Endothelial cell (in vitro differentiated cells): ENCODE measurements at regions not wholly inside any gene's neighbourhood (a gene's known extent, or its start where the extent isn't known, plus 50 kb on each side); places are given as distances from the start of the nearest gene placed in this dataset.

Experiments used
- DNase-seq: peaks from one replicate; pipeline ENCODE4 v3.0.0; 2021; ENCODE audit warnings: low spot score
- H3K27ac Mint-ChIP-seq: one replicate; pipeline ENCODE4 v1.8.0; 2021; ENCODE audit warnings: mixed read lengths, inconsistent platforms; ENCODE audit not compliant: unreplicated experiment
- H3K27me3 Mint-ChIP-seq: one replicate; pipeline ENCODE4 v1.8.0; 2021; ENCODE audit warnings: mild to moderate bottlenecking, moderate library complexity, mixed read lengths, inconsistent platforms; ENCODE audit not compliant: unreplicated experiment
- H3K36me3 Mint-ChIP-seq: one replicate; pipeline ENCODE4 v1.8.0; 2021; ENCODE audit warnings: mild to moderate bottlenecking, low read depth, mixed read lengths, inconsistent platforms; ENCODE audit not compliant: unreplicated experiment
- H3K4me1 Mint-ChIP-seq: one replicate; pipeline ENCODE4 v1.8.0; 2021; ENCODE audit warnings: mild to moderate bottlenecking, mixed read lengths, inconsistent platforms; ENCODE audit not compliant: unreplicated experiment
- H3K4me3 Mint-ChIP-seq: one replicate; pipeline ENCODE4 v1.8.0; 2021; ENCODE audit warnings: mild to moderate bottlenecking, mixed read lengths, inconsistent platforms; ENCODE audit not compliant: unreplicated experiment
- H3K9me3 Mint-ChIP-seq: one replicate; pipeline ENCODE4 v1.8.0; 2021; ENCODE audit warnings: mixed read lengths, inconsistent platforms; ENCODE audit not compliant: unreplicated experiment
- TF ChIP-seq, protein P1 (sequence below): fragments of 200-600 bp; sonication (generic); IDR thresholded peaks from one replicate; pipeline ENCODE4 v1.5.0; 2021; ENCODE audit warnings: antibody characterized with exemption; ENCODE audit not compliant: unreplicated experiment

DNA sequence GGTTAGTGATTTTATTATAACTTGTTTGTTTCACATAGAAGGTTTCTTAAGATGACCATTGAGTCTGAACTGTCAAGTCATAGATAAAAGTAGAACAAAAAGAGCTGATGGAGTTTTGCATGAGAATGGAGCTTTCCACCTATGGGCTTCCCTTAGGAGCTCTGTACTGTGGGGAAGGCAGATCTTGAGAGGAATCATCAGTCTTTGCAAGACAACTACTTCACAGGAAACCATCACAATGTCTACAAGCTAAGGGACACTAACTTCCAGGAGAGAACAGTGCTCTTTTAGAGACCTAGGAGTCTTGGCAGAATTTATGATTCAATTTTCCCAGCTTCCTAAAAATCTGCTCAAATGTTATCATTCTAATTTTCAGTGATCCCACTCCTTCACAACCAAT is 78.2 kb downstream of the FBXO5 start:
- Mint-ChIP-seq H3K27ac (no peak overlapping the region), H3K36me3 (no peaks in the 10 kb centered on the region), H3K9me3 (no peaks in the 10 kb centered on the region), H3K4me1 (peaks cover 3% of the 10 kb centered on the region), H3K27me3 (no peaks in the 10 kb centered on the region), H3K4me3 (no peak overlapping the region)
- TF ChIP-seq, protein P1, sequence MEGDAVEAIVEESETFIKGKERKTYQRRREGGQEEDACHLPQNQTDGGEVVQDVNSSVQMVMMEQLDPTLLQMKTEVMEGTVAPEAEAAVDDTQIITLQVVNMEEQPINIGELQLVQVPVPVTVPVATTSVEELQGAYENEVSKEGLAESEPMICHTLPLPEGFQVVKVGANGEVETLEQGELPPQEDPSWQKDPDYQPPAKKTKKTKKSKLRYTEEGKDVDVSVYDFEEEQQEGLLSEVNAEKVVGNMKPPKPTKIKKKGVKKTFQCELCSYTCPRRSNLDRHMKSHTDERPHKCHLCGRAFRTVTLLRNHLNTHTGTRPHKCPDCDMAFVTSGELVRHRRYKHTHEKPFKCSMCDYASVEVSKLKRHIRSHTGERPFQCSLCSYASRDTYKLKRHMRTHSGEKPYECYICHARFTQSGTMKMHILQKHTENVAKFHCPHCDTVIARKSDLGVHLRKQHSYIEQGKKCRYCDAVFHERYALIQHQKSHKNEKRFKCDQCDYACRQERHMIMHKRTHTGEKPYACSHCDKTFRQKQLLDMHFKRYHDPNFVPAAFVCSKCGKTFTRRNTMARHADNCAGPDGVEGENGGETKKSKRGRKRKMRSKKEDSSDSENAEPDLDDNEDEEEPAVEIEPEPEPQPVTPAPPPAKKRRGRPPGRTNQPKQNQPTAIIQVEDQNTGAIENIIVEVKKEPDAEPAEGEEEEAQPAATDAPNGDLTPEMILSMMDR, result no peak
- DNase-seq, result no peak

DNA sequence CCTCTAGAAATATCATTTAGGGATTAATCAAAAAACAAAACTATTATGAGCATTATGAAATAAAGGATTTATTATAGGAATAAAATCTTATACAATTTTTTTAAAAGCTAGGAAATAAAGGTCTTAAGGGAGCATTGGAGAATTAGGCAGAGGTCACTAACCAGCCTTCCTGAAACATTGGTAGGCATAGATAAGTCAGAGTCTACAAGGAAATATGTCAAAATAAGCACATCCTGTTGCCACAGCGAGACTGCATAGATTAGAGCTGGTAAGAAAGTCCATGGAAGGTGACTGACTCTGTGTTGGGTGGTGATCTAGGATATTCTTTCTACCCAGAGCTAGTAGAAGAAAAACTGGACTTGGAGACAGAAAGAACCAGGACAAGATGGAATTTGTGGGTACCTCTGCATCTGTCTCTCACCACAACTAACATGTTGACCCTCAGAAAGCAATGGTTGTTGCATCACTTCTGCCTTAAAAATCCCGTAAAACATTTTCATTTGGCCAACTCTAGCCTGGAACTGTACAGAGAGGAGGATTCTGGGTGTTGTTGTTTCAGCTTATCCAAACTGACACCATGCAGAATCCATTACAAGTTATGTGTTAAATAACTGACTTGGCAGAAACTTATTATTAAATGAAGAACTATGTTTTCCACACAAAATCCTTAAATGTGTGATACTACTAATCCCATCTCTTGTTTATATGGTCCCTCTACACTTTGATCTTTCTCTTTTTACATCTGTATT is 77.1 kb downstream of the FBXO5 start:
- no peak overlapping the region for H3K4me3 Mint-ChIP-seq
- peaks cover 3% of the 10 kb centered on the region for H3K4me1 Mint-ChIP-seq
- H3K27me3 Mint-ChIP-seq, result no peaks in the 10 kb centered on the region
- TF ChIP-seq, protein P1, result no peak
- no peaks in the 10 kb centered on the region for H3K36me3 Mint-ChIP-seq
- no peak for DNase-seq
- H3K9me3 Mint-ChIP-seq, result no peaks in the 10 kb centered on the region
- H3K27ac Mint-ChIP-seq, result no peak overlapping the region

GRCh38 chr6:152909241-152909640 is 73.6 kb downstream of the FBXO5 start:
- Mint-ChIP-seq H3K27ac (no peak overlapping the region), H3K36me3 (peaks cover 8% of the 10 kb centered on the region), H3K4me1 (peaks cover 3% of the 10 kb centered on the region), H3K27me3 (no peaks in the 10 kb centered on the region), H3K4me3 (no peak overlapping the region), H3K9me3 (no peaks in the 10 kb centered on the region)
- TF ChIP-seq, protein P1, result no peak
- no peak for DNase-seq

DNA sequence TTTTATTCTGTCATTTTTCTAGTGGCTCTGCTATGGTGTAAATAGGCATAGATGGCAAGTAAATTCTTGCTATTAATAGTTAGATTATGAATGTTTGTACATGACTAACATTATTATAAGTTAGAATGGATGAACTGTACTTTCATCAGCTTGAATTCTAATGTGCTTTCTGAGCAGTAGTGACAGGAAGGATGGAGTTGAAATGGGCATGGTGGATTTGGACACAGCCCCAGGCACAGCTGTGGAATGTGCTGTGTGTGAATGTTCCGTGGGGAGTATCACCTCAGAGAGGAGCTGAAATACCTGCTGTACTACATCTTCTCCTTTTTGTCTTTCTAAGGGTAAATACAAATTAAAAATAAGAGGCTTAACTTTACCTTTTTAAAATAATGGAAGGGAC is 66.8 kb downstream of the FBXO5 start:
- TF ChIP-seq, protein P1, result no peak
- Mint-ChIP-seq H3K4me3 (no peak overlapping the region), H3K27ac (no peak overlapping the region), H3K4me1 (peaks cover 6% of the 10 kb centered on the region), H3K9me3 (no peaks in the 10 kb centered on the region), H3K27me3 (peaks cover 2% of the 10 kb centered on the region), H3K36me3 (peaks cover 8% of the 10 kb centered on the region)
- no peak for DNase-seq

DNA sequence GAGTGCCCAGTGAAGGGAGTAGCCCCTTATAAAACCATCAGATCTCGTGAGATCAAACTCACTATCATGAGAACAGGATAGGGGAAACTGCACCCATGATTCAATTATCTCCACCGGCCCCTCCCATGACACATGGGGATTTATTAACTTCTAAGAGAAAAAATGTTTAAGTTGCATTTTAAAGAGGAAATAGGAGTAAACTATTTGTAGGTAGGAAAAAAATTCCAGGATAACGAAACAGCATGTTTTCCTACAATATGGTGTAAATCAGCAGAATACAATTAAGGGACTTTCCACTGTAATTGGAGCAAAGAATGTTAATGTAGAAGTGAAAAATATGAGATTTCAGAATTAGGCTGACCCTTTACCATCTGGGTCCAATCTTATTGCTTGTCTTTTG is 63.9 kb downstream of the FBXO5 start:
- TF ChIP-seq, protein P1, result no peak
- no peaks in the 10 kb centered on the region for H3K9me3 Mint-ChIP-seq
- DNase-seq, result no peak
- H3K4me1 Mint-ChIP-seq, result peaks cover 9% of the 10 kb centered on the region
- H3K36me3 Mint-ChIP-seq, result no peaks in the 10 kb centered on the region
- H3K27me3 Mint-ChIP-seq, result peaks cover 2% of the 10 kb centered on the region
- H3K27ac Mint-ChIP-seq, result no peak overlapping the region
- no peak overlapping the region for H3K4me3 Mint-ChIP-seq
